GM06990 (cell line): ENCODE measurements at regions not wholly inside any gene's neighbourhood (a gene's known extent, or its start where the extent isn't known, plus 50 kb on each side); places are given as distances from the start of the nearest gene placed in this dataset.
A peak's percentile ranks its signal among the peaks of the same experiment; 100 is the strongest.

Source experiments
- DNase-seq: peaks from one replicate; pipeline ENCODE4 v3.0.0-alpha.2; 2011; ENCODE audit not compliant: insufficient read length; ENCODE audit errors: extremely low read depth
- H3K27me3 ChIP-seq: replicated peaks from 2 replicates; pipeline ENCODE4 v1.6.0; 2011; ENCODE audit warnings: low read length; ENCODE audit not compliant: control insufficient read depth, insufficient read depth
- H3K36me3 ChIP-seq: 2 replicates; pipeline ENCODE4 v1.5.1; 2011; ENCODE audit warnings: low read length; ENCODE audit not compliant: control insufficient read depth, insufficient read depth
- H3K4me3 ChIP-seq: replicated peaks from 2 replicates; pipeline ENCODE4 v1.5.1; 2011; ENCODE audit warnings: low read depth, mild to moderate bottlenecking, control low read depth, low read length
- TF ChIP-seq, protein P1 (sequence below): IDR thresholded peaks from 2 replicates; pipeline ENCODE4 v1.5.1; 2011; ENCODE audit warnings: low read length, control low read depth, mild to moderate bottlenecking, inconsistent platforms; ENCODE audit not compliant: insufficient read depth, poor library complexity, severe bottlenecking

DNA sequence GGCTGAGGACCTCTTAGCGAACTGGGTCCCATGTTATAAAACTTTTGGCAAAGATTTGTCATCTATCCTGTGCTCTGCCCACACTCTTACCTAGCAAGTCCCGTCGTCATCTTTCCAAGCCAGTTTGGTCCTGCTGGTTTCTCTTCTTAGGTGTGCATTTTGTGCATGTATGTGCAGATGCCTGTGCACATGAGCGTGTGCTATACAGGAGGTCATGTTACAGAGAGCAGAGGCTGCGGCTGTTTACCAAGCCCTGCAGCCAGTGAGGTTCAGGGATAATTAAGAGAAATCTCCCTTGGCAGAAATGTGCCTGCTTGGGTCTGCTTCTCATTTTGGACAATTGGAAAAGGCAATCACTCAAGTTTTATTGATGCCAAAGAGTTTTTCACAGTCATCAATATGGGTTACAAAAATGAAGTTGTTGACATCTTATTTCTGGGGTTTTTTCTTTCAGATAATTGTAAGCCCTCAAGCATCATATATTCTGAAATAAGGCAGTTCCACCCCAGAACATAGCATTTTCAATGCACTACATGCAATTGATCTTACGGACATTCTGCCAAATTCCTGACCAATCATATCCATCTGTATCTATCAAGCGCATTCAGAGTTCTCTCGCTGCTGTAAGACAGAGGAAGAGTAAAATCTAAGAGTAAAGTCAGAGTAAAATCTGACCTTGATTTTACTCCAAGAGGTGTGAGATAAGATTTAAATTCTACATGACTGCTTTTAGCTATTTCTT is 361.4 kb upstream of the ZNF32 start:
- Histone ChIP-seq H3K4me3 (no peak overlapping the region), H3K27me3 (no peaks in the 10 kb centered on the region), H3K36me3 (no peaks in the 10 kb centered on the region)
- DNase-seq, result no peak
- TF ChIP-seq, protein P1, sequence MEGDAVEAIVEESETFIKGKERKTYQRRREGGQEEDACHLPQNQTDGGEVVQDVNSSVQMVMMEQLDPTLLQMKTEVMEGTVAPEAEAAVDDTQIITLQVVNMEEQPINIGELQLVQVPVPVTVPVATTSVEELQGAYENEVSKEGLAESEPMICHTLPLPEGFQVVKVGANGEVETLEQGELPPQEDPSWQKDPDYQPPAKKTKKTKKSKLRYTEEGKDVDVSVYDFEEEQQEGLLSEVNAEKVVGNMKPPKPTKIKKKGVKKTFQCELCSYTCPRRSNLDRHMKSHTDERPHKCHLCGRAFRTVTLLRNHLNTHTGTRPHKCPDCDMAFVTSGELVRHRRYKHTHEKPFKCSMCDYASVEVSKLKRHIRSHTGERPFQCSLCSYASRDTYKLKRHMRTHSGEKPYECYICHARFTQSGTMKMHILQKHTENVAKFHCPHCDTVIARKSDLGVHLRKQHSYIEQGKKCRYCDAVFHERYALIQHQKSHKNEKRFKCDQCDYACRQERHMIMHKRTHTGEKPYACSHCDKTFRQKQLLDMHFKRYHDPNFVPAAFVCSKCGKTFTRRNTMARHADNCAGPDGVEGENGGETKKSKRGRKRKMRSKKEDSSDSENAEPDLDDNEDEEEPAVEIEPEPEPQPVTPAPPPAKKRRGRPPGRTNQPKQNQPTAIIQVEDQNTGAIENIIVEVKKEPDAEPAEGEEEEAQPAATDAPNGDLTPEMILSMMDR, result no peak

DNA sequence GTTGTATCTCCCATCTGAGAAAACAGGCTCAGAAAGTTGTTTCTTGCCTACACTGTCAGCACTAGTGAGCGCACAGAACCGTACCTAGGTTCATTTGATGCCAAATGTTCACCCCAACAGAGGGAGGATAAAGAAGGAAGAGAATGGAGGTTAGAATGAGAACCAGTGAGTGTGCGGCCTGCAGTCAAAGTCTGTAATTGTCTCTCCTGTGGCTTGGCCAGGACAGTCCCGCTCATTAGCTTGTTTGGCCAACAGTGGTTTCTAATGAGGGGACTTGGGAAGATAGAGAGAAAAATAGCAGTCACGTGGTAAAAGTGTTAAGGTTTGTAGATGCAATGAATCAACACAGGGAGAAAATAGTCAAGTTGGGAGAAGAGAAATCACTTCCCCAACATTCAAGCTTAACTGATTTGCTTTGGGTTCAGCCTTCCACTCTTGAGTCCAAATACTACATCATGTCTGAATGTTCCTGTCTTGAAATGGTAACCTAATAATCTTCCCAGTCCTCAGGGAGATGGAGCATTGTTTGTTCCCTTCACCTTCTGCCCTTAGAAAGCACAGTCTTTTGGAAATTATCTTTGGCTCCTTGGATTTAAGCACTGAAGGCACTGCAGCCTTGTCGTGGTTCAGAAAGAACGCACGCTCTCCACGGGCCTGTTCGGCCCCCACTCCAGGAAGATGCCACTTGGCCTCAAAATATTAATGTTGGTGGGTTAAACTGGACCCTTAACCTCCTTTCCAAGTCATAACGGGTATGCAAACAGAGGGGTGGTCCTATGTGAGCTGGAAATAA is 360.4 kb upstream of the ZNF32 start:
- TF ChIP-seq, protein P1, result no peak

DNA sequence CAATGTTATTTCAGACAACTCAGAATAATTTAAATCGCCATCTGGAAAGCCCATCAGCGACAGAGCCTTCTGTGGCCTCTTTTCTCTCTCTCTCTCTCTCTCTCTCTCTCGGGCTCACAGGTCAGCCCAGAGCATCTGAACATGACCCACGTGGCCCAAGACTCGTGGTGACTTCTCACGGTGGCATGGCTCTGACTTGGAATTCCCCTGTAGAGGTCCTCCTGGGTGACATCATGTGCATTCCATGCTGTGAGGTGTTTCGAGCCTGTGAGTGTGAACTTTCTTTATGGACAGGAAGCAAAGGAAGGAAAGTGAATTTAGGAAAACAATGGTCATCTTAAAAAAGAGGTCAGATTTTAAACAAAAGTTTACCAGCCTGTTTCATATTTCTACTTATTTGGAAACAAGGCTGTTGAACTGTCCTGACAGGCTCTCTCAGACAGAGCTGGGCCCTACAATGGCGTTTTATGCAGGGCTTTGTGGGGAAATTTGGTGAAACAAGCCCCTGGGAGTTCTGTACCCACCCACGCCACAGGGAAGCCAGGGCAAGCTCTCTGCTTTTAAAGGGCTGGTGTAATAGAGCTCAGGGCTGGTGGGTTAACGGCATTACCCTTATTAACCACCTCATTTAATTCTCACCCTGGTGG is 359.7 kb upstream of the ZNF32 start:
- DNase-seq, result peak; percentile 63
- Histone ChIP-seq H3K4me3 (no peak overlapping the region), H3K36me3 (no peaks in the 10 kb centered on the region), H3K27me3 (no peaks in the 10 kb centered on the region)
- TF ChIP-seq, protein P1, result no peak

More for the DNA sequence above, 360.4 kb upstream of the ZNF32 start:
- no peaks in the 10 kb centered on the region for H3K27me3 ChIP-seq
- H3K4me3 ChIP-seq, result no peak overlapping the region
- H3K36me3 ChIP-seq, result no peaks in the 10 kb centered on the region
- no peak for DNase-seq

DNA sequence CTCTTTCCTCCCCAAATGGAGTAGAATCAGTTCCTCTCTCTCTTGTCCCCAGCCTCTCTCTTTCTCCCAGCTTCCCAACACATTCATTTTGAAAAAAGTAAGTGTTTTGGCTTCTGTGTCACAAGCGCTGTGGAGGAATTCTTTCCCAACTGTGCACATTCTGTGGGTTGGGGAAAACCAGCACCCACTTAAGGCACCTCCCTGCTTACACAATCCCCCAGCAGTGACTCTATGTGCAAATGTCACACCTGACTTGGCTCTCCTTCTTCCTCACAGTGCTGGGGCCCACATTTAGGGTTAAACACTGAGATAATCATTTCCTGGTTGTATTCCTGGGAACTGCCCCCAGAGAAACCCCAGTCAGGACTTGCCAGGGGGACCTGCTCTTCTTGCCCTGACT is 358.1 kb upstream of the ZNF32 start:
- DNase-seq, result no peak
- TF ChIP-seq, protein P1, result no peak
- no peaks in the 10 kb centered on the region for H3K36me3 ChIP-seq
- H3K27me3 ChIP-seq, result no peaks in the 10 kb centered on the region
- H3K4me3 ChIP-seq, result no peak overlapping the region

DNA sequence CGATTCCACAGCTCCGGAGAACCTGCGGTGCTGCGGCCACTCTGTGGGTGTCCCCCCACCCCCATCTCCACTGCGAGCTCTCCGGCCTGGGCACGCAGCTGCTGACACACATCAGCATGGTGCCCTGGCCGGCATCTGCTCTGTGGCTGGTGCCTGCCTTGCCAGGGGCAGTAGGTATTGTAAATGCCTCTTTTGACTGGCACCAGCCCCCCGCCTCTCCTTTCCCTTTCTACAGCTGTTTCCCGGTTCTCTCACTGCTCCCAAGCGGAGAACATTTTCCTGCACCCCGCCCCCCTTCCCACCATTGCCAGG is 357.1 kb upstream of the ZNF32 start:
- Histone ChIP-seq H3K27me3 (no peaks in the 10 kb centered on the region), H3K4me3 (no peak overlapping the region), H3K36me3 (no peaks in the 10 kb centered on the region)
- no peak for DNase-seq
- TF ChIP-seq, protein P1, result no peak
